ENCODE measurements at regions not wholly inside any gene's neighbourhood (a gene's known extent, or its start where the extent isn't known, plus 50 kb on each side); places are given as distances from the start of the nearest gene placed in this dataset.

- TF ChIP-seq ZSCAN18 (tag by site-specific recombination; IDR thresholded peaks at IDR 0.05) (no peak), CTCF (tag by site-specific recombination; IDR thresholded peaks at IDR 0.05) (no peak), ZNF394 (tag by site-specific recombination; IDR thresholded peaks at IDR 0.05; ENCODE audit: borderline replicate concordance) (no peak), ZNF175 (tag by site-specific recombination; IDR thresholded peaks at IDR 0.05) (no peak), ZBTB1 (tag by site-specific recombination; IDR thresholded peaks at IDR 0.05) (no peak), SCRT2 (tag by site-specific recombination; IDR thresholded peaks at IDR 0.05) (no peak), REST (tag by site-specific recombination; IDR thresholded peaks at IDR 0.05) (no peak), MZF1 (tag by site-specific recombination; IDR thresholded peaks at IDR 0.05; ENCODE audit: borderline replicate concordance) (no peak), SALL2 (tag by site-specific recombination; IDR thresholded peaks at IDR 0.05; ENCODE audit: borderline replicate concordance) (no peak), ZNF335 (tag by site-specific recombination; conservative IDR thresholded peaks at IDR 0.05) (no peak), BCL11B (tag by site-specific recombination; IDR thresholded peaks at IDR 0.05; ENCODE audit: low read depth) (no peak)
Measured at GRCh38 chr6:23222724-23223123, 653.4 kb downstream of the HDGFL1 start.
